Heart left ventricle (tissue), 13 donors: ENCODE measurements at regions not wholly inside any gene's neighbourhood (a gene's known extent, or its start where the extent isn't known, plus 50 kb on each side); places are given as distances from the start of the nearest gene placed in this dataset.

ENCODE experiments used
- POLR2A ChIP-seq, 2 donors: fragments of 450-650 bp; IDR thresholded peaks; one replicate each; pipeline ENCODE4 v1.6.1; 2017; ENCODE audit warnings: antibody characterized with exemption in 2 of 2, mild to moderate bottlenecking in 2 of 2, moderate library complexity in 2 of 2
- TF ChIP-seq, protein P1 (sequence below), 12 donors: fragments of 200-600 bp; sonication (generic) in 4 of 12; IDR thresholded peaks; one replicate each; pipeline versions ENCODE4 v1.5.0 to v1.8.0; 2018 to 2022; ENCODE audit warnings: antibody characterized with exemption in 12 of 12, mild to moderate bottlenecking in 5 of 12
- donor health status: ischemic (EF 13 %, LVEDD 7.1; RV severe dilation, severe dysfunction).
- donor health status: DM: no; HTN: yes; CAD: no.
- donor health status: DM: no; HTN: no; CAD: no.
- donor health status: ischemic (EF 25% LVEDD 6.9; RV normal size, moderate dysfunction).
- donor health status: ischemic (EF 25% LVEDD 5.7; RV mildly dilated, moderate dysfunction).
- donor health status: ischemic (EF 35%, LVEDD 5.7; RV mildly dilated, moderate dysfunction).
- donor health status: nonischemic (EF 11% LVEDD 7.7; RV severe dilation, severe dysfunction).
- donor health status: DM: yes; HTN: yes; CAD: no.
- donor health status: PGD.
- donor health status: ischemic (EF 29% LVEDD 5.4; RV normal size, mild dysfunction).
- donor health status: nonischemic (EF 23%, LVEDD 6.1; RV moderate dilation, normal function).

DNA sequence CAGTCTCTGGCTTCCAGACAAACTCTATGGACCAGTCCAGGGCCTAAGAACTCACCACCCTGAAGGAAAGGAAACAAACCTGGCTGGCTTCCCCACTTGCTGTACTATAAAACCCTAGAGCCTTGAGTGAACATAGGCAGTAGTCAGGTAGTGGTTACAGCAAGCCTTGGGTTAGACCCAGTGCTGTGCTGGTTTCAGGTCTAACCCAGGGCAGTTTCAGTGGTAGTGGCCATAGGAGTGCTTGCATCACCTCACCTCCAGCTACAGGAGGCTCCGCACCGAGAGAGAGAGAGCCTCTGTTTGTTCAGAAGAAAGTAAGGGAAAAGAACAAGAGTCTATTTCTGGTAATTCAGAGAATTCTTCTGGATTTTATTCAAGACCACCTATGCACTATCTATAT is 714.1 kb upstream of the CDH10 start:
- no peak for TF ChIP-seq POLR2A (IDR thresholded peaks at IDR 0.05)
- TF ChIP-seq, protein P1, sequence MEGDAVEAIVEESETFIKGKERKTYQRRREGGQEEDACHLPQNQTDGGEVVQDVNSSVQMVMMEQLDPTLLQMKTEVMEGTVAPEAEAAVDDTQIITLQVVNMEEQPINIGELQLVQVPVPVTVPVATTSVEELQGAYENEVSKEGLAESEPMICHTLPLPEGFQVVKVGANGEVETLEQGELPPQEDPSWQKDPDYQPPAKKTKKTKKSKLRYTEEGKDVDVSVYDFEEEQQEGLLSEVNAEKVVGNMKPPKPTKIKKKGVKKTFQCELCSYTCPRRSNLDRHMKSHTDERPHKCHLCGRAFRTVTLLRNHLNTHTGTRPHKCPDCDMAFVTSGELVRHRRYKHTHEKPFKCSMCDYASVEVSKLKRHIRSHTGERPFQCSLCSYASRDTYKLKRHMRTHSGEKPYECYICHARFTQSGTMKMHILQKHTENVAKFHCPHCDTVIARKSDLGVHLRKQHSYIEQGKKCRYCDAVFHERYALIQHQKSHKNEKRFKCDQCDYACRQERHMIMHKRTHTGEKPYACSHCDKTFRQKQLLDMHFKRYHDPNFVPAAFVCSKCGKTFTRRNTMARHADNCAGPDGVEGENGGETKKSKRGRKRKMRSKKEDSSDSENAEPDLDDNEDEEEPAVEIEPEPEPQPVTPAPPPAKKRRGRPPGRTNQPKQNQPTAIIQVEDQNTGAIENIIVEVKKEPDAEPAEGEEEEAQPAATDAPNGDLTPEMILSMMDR (IDR thresholded peaks at IDR 0.05) = no peak
